Fibroblast of mammary gland (primary cell): ENCODE measurements at regions not wholly inside any gene's neighbourhood (a gene's known extent, or its start where the extent isn't known, plus 50 kb on each side); places are given as distances from the start of the nearest gene placed in this dataset.
"Not testable (repeated sequence)": the region's sequence is repeated elsewhere in the genome, so short reads cannot be mapped to it uniquely, and the experiment has no call there.

Experiments used
- DNase-seq: peaks from one replicate; pipeline ENCODE4 v3.0.0-alpha.2; 2010; ENCODE audit warnings: low read depth
- H3K4me3 ChIP-seq: 2 replicates; pipeline ENCODE4 v1.5.1; 2011; ENCODE audit warnings: low read depth, mild to moderate bottlenecking, low read length, moderate library complexity; ENCODE audit not compliant: control insufficient read depth
- TF ChIP-seq, protein P1 (sequence below): conservative IDR thresholded peaks from 2 replicates; pipeline ENCODE4 v1.5.1; 2011; ENCODE audit warnings: low read depth, low read length, inconsistent platforms; ENCODE audit not compliant: control insufficient read depth, insufficient read depth

GRCh38 chr15:66994927-66995656 is 70.3 kb upstream of the SMAD3 start:
- no peak overlapping the region for H3K4me3 ChIP-seq
- DNase-seq, result peak; percentile 74
- TF ChIP-seq, protein P1, sequence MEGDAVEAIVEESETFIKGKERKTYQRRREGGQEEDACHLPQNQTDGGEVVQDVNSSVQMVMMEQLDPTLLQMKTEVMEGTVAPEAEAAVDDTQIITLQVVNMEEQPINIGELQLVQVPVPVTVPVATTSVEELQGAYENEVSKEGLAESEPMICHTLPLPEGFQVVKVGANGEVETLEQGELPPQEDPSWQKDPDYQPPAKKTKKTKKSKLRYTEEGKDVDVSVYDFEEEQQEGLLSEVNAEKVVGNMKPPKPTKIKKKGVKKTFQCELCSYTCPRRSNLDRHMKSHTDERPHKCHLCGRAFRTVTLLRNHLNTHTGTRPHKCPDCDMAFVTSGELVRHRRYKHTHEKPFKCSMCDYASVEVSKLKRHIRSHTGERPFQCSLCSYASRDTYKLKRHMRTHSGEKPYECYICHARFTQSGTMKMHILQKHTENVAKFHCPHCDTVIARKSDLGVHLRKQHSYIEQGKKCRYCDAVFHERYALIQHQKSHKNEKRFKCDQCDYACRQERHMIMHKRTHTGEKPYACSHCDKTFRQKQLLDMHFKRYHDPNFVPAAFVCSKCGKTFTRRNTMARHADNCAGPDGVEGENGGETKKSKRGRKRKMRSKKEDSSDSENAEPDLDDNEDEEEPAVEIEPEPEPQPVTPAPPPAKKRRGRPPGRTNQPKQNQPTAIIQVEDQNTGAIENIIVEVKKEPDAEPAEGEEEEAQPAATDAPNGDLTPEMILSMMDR, result no peak

DNA sequence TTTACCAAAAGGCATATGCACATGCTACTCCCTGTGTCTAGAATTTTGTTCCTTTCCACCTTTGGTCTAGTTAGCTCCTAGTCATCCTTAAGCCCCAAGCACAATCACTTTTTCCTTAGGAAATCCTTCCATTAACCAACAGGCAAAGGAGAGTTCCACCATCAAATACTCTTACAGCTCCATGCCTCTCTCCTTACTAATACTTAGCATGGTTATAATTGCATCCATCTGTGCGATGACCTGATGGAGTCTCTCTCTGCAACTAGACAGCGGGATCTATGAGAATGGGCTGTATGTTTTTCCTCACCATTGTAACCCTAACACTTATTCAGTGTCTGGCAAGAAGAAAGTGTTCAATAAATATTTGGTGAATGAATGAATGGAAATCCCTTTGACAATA is 69.3 kb upstream of the SMAD3 start:
- TF ChIP-seq, protein P1, result no peak
- H3K4me3 ChIP-seq, result no peak overlapping the region
- DNase-seq, result peak; percentile 63

GRCh38 chr15:66997212-66997611 is 68.2 kb upstream of the SMAD3 start:
- DNase-seq, result peak; percentile 80
- TF ChIP-seq, protein P1, result no peak
- H3K4me3 ChIP-seq, result no peak overlapping the region

DNA sequence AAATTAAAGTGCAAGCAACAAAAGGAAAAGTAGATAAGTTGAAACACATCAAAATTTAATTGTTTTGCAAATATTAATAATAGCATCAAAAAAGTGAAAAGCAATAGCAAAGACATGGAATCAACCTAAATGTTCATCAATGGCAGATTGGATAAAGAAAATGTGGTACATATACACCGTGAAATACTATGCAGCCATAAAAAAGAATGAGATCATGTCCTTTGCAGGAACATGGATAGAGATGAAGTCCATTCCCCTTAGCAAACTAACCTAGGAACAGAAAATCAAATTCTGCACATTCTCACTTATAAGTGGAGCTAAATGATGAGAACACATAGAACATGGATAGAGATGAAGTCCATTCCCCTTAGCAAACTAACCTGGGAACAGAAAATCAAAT is 67.2 kb upstream of the SMAD3 start:
- not testable (repeated sequence) for DNase-seq, H3K4me3 ChIP-seq

GRCh38 chr15:66999046-66999968 is 66.1 kb upstream of the SMAD3 start:
- H3K4me3 ChIP-seq, result no peak overlapping the region
- DNase-seq, result peak; percentile 32
- TF ChIP-seq, protein P1, result no peak

DNA sequence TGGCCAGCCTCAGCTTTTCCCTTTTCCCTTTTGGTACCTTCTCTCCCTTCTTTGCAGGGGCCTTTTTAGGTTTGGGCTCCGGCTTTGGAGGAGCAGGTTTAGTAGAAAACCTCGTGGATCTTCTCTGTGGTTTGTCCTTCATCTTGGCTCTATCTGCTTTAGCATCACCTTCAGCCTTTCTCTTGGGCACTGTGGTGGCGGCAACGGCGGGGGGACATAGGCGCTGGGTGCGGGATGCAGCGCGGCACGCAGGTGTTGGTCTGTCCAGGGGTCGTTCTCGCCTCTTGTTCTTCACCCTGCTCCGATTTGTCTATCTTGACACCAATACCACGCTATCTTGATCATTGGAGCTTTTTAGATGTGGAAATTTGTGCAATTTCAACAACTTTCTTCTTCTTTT is 64.5 kb upstream of the SMAD3 start:
- DNase-seq, result no peak
- TF ChIP-seq, protein P1, result no peak
- no peak overlapping the region for H3K4me3 ChIP-seq

DNA sequence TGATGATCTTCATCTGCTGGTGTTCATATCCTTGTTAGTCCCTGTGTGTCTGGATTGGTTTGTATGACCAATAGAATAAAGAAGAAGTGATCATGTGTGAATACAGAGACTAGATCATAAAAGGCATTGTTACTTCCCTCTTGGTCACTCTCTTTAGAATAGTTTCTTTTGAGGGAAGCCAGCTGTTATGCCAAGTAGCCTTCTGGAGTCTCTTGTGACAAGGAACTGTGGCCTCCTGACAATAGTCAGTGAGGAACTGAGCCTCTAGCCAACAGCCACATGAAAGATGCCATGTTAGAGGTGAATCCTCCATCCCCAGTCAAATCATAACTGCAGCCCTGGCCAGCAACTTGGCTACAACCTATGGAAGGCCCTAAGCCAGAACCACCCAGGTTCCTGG is 63.0 kb upstream of the SMAD3 start:
- TF ChIP-seq, protein P1, result no peak
- no peak overlapping the region for H3K4me3 ChIP-seq
- DNase-seq, result no peak
